GM10248 (cell line): ENCODE measurements at regions not wholly inside any gene's neighbourhood (a gene's known extent, or its start where the extent isn't known, plus 50 kb on each side); places are given as distances from the start of the nearest gene placed in this dataset.

Experiments
- CTCF ChIA-PET: fragments of 300-600 bp; sonication (Branson Sonifier 250); formaldehyde crosslinking; extraction: SDS; loops from one replicate; lab custom pipeline; 2021; ENCODE audit warnings: antibody characterized with exemption; lab: Yijun Ruan, JAX
- POLR2A ChIA-PET: fragments of 350-650 bp; sonication (Branson Sonifier 250); formaldehyde crosslinking; extraction: SDS; loops from one replicate; lab custom pipeline; 2020; ENCODE audit warnings: antibody characterized with exemption; lab: Yijun Ruan, JAX
- DNase-seq: peaks from one replicate; pipeline ENCODE4 v3.0.0; 2012; ENCODE audit errors: extremely low spot score
- CTCF ChIP-seq: IDR thresholded peaks from 2 replicates; pipeline ENCODE4 v1.5.1; 2012; ENCODE audit warnings: mild to moderate bottlenecking, low read depth; ENCODE audit errors: extremely low read depth, missing control alignments, control extremely low read depth

- no peak for TF ChIP-seq CTCF
- CTCF ChIA-PET: interaction anchor here (1.1 kb wide), 1 partner anchor 19 kb away, joined by 3 read pairs; no protein-coding TSS in a partner anchor
- POLR2A ChIA-PET: no interaction called here
- DNase-seq: no peak
These were observed 216.7 kb downstream of the ACTL7B start for GRCh38 chr9:108639091-108639490.

- ChIA-PET CTCF (no interaction called here), POLR2A (no interaction called here)
These were observed 218.4 kb downstream of the ACTL7B start for GRCh38 chr9:108637340-108637739.

GRCh38 chr9:108636013-108636412, 219.8 kb downstream of the ACTL7B start:
- TF ChIP-seq CTCF: no peak
- DNase-seq: no peak
- POLR2A ChIA-PET: no interaction called here
- CTCF ChIA-PET: interaction anchor here (1.5 kb wide), 1 partner anchor 10 kb away, joined by 5 read pairs; no protein-coding TSS in a partner anchor

More at GRCh38 chr9:108637340-108637739, 218.4 kb downstream of the ACTL7B start:
- no peak for TF ChIP-seq CTCF
- no peak for DNase-seq

- ChIA-PET POLR2A (no interaction called here), CTCF (interaction anchor here (1.5 kb wide), 1 partner anchor 11 kb away, joined by 5 read pairs; no protein-coding TSS in a partner anchor)
- DNase-seq: no peak
- TF ChIP-seq CTCF: no peak
These were observed 220.9 kb downstream of the ACTL7B start for GRCh38 chr9:108634672-108635462.

GRCh38 chr9:108634204-108634603, 221.6 kb downstream of the ACTL7B start:
- no peak for DNase-seq
- TF ChIP-seq CTCF: no peak
- CTCF ChIA-PET: no interaction called here
- POLR2A ChIA-PET: no interaction called here

- TF ChIP-seq CTCF: no peak
- CTCF ChIA-PET: interaction anchor here (1.3 kb wide), 1 partner anchor 8 kb away, joined by 3 read pairs; no protein-coding TSS in a partner anchor
These were observed 224.1 kb downstream of the ACTL7B start for GRCh38 chr9:108631496-108632285.

More at GRCh38 chr9:108631496-108632285, 224.1 kb downstream of the ACTL7B start:
- no peak for DNase-seq
- POLR2A ChIA-PET: no interaction called here
